ENCODE measurements at regions not wholly inside any gene's neighbourhood (a gene's known extent, or its start where the extent isn't known, plus 50 kb on each side); places are given as distances from the start of the nearest gene placed in this dataset.
"Not testable (repeated sequence)": the region's sequence is repeated elsewhere in the genome, so short reads cannot be mapped to it uniquely, and the experiment has no call there.

DNA sequence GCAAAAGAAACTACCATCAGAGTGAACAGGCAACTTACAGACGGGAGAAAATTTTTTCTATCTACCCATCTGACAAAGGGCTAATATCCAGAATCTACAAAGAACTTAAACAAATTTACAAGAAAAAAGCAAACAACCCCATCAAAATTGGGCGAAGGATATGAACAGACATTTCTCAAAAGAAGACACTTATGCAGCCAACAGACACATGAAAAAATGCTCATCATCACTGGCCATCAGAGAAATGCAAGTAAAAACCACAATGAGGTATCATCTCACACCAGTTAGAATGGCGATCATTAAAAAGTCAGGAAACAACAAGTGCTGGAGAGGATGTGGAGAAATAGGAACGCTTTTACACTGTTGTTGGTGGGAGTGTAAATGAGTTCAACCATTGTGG is 206.6 kb upstream of the HTR1E start:
- DNase-seq, result not testable (repeated sequence)

- no peak for DNase-seq
Measured at GRCh38 chr6:86730216-86730615, 207.1 kb upstream of the HTR1E start.

- no peak for DNase-seq
Measured at GRCh38 chr6:86728976-86729375, 208.4 kb upstream of the HTR1E start.

DNA sequence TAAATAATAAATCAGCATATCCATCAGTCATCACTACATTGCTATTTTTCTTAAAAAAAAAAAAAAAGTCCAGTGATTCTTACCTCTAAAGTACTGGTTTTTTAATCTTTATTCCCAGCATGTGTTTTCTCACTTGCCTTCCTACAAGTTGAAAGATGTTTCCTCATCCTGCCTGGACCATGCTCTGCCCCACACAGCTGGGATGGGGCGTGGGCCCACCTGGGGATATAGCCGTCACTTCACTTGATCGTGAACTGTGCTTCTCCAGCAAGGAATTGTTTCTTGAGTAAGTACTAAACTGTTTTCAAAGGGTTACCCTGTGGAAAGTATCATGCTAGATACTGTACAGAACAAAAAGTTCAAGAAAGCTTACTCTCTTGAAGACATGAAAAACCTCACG is 212.6 kb upstream of the HTR1E start:
- DNase-seq, result no peak

GRCh38 chr6:86723729-86724128 is 213.6 kb upstream of the HTR1E start:
- no peak for DNase-seq

- DNase-seq, result no peak
Measured at GRCh38 chr6:86723151-86723550, 214.2 kb upstream of the HTR1E start.

DNA sequence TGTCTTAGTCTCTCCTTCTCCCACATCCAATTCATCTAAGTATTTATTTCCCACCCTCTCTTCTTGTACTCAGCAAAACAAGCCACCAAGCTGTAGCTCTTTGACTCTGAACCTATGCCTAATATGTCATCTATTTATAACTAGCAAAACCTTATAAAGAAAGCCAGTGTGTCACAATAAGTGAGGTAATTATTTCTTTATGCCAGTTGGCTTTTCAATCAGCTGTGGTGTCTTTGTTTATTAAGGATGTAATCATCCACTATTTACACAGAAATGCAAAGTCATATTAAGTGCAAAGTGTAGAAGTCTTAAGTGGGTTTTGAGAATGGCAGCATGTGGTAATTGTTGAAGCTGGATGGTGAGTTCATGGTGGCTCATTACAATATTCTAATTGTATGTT is 215.2 kb upstream of the HTR1E start:
- no peak for DNase-seq

GRCh38 chr6:86715676-86716075 is 221.7 kb upstream of the HTR1E start:
- DNase-seq, result no peak

DNA sequence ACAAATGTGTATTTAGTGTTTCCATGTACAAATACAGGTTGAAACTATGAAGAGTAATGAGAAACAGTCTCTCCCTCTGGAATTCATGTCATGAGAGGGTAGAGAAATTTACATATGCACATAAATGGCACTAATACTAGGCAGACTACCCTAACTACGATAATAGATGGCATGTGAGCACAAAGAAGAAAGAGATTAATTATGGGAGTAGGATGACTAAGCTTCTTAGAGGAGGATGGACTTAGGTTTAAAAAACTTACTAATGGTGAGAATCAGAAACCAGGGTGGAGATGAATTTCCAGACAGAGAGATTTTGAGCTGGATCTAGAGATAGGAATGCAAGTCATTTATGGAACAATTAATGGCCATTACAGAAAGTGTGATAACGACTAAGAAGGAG is 225.3 kb upstream of the HTR1E start:
- no peak for DNase-seq

GRCh38 chr6:86707545-86708120 is 229.7 kb upstream of the HTR1E start:
- DNase-seq, result no peak

DNA sequence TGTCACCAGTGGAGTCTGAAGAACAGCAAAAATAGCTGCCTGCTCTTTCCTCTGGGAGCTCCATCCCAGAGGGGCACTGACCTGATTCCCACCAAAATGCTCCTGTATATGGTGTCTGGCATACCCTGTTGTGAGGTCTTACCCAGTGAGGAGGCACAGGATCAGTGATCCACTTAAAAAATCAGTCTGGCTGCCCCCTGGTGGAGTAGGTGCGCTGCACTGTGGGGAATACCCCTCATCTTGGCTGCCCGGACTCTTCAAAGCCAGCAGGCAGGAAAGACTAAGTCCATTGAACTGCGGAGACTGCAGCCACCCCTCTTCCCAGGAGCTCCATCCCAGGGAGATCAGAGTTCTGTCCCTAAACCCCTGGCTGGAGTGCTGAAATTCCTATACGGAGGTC is 230.9 kb upstream of the HTR1E start:
- DNase-seq, result no peak

DNA sequence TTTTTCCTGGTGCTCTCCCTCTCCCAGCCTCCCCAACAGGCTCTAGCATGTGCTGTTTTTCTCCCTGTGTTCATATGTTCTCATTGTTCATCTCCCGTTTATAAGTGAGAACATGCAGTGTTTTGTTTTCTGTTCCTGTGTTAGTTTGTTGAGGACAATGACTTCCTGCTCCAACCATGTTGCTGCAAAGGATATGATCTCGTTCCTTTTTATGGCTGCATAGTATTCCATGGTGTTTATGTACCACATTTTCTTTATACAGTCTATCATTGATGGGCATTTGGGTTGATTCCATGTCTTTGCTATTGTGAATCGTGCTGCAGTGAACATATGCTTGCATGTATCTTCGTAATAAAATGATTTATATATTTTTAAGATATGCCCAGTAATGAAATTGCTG is 236.1 kb upstream of the HTR1E start:
- not testable (repeated sequence) for DNase-seq

DNA sequence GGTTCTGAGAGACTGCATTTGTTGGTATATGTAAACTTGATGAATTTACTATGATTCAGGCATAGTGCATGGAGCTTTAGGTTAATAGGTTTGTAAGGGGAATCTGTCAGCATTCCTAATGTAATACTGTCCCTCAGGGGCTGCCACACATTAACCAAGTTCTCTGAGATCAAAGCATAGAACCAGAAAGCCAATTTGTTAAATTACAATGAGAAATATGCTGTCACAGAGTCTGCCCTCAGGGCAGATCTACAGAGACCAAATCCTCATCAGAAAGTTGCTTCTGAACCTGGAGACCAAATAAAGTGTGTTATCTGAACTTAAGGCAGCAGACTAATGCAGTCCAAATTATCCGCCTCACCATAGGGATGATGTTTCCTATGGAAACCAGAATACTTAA is 250.8 kb upstream of the HTR1E start:
- no peak for DNase-seq

DNA sequence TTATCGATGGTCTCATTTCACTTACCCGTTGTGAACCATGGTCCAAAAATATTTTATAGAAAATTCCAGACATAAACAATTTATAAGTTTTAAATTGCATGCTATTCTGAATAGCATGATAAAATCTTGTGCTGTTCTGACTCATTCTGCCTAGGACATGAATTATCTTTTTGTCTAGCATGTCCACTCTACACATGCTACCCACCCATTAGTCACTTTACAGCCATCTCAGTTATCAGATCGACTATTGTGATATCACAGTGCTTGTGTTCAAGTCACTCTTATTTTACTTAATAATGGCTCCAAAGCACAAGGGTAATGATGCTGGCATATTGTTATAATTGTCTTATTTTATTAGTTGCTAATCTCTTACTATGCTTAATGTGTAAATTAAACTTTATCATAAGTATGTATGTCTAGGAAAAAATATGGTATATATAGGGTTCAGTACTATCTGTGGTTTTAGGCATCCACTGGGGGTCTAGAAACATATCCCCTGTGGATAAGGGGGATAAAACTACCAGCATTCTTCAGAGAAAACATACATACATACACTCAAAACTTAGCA is 252.0 kb upstream of the HTR1E start:
- no peak for DNase-seq

DNA sequence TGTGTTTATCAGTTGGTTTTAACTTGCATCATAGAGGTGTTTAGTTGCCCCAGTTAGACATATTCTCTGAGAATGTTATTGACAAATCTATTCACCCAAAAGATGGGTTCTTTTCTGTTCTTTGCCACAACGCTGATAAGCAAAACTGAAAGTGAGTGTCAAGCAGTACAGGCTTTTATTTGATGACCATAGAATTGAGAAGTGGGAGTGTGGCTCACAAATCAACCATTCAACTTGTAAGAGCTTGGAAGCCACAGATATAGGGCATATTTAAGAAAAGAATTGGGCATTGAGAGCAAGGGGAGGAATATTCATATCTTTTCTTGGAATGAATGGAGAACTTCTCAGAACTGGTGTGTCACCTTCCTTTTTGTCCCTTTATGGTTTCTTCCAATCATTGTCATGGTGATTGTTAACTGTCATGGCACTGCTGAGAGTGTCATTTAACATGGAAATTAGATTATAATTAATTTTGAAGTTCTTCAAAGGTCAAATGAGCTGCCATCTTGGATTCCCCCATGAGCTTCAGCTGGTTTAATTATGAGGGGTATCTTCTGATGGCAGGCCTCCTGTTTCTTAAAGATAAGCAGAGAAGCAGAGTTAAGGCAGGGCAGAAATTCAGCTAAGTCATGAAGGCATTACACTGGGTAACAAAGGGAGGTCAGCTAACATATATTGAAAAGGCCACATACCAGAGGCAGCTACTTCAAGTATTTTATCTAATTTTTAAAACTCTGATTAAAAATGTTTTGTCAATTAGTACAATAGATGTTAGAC is 254.0 kb upstream of the HTR1E start:
- no peak for DNase-seq

DNA sequence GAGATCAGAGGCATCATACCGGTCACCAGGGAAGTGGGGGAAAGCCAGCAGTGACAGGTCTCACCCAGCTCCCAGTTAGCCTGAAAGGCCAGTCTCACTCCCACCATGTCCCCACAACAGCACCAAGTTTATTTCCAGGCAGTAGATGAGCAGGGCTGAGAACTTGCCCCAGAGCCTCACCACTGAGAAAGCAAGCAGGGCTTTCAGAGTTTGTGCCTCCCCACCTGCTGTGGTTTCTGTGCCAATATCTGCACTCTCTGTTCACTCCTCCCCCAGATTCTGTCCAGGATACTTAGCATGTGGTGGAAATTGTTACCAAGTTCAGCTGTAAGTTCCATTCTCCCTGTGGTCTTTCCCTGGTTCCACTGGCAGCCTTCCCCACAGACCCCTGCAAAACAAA is 255.0 kb upstream of the HTR1E start:
- no peak for DNase-seq

- not testable (repeated sequence) for DNase-seq
Measured at GRCh38 chr6:86681140-86681539, 256.2 kb upstream of the HTR1E start.

DNA sequence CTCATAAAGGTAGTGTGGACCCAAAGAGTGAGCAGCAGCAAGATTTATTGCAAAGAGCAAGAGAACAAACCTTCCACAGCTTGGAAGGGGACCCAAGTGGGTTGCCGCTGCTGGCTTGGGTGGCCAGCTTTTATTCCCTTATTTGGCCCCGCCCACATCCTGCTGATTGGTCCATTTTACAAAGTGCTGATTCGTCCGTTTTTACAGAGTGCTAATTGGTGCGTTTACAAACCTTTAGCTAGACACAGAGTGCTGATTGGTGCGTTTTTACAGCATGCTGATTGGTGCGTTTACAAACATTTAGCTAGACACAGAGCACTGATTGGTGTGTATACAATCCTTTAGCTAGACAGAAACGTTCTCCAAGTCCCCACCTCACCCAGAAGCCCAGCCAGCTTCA is 265.2 kb upstream of the HTR1E start:
- DNase-seq, result not testable (repeated sequence)

- DNase-seq, result no peak
Measured at GRCh38 chr6:86657192-86657591, 280.1 kb upstream of the HTR1E start.

GRCh38 chr6:86629123-86629522 is 308.2 kb upstream of the HTR1E start:
- no peak for DNase-seq

DNA sequence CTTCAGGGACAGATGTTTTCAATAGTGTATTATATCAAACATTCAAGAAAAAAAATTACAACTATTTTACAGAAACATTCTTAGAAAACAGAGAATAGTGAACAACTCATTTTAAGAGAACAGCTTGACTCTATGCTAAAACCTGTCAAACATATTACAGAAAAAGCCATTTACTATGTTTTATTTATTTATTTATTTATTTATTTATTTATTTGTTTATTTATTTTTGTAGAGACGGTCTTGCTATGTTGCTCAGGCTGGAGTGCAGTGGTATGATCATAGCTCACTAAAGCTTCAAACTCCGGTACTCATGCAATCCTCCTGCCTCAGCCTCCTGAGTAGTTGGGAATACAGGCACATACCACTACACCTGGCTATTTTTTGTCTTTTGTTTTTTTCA is 317.9 kb upstream of the HTR1E start:
- no peak for DNase-seq

DNA sequence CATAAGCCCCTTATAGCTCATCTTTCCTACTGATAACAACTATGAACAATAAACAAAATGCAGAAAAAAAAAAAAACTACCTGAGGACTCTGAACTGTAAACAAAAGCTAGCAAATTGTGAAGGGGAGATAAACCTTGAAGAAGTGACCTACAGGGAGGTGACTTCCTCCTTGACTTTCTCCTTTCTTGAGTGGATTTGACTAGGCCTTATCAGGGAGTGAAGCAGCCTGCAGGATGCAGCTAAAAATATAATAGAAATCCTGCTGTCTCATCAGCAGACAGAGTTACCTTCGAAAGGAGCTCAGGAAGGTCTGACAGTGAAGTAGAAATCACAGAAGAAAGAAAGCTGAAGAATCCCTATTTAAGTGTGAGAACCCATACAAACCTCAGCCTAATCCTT is 322.0 kb upstream of the HTR1E start:
- no peak for DNase-seq

DNA sequence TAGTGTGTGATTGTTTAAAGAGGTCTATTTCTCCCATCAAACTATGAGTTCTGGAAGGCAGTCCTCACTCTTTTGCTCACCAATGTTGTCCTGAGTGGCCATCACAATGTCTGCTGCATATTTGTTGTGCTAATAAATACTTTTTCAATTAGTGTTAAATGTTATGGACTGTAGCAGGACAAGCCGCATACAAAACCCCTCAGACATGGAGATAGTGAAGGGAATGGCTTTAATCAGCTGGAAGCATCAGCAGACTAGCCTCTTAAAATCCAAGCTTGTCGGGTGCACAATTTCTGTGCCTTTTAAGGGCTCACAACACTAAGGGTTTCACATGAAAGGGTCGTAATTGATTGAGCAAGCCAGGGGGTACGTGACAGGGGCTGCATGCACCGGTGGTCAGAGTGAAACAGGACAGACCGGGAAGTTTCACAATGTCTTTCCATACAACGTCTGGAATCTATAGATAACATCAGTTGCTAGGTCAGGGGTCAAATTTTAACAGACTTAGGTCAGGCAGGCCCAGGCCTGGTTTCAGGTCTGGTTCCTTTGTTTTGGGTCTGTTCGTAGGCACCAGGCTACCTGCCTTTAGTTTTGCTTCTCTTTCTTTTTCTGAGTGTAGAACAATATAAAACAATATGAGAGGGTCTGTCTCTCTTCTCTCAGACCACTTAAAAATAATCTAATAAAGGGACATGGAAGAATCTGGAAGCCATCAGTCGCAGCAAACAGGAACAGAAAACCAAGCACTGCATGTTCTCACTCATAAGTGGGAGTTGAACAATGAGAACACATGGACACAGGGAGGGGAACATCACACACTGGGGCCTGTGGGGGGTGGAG is 327.6 kb upstream of the HTR1E start:
- DNase-seq, result no peak

DNA sequence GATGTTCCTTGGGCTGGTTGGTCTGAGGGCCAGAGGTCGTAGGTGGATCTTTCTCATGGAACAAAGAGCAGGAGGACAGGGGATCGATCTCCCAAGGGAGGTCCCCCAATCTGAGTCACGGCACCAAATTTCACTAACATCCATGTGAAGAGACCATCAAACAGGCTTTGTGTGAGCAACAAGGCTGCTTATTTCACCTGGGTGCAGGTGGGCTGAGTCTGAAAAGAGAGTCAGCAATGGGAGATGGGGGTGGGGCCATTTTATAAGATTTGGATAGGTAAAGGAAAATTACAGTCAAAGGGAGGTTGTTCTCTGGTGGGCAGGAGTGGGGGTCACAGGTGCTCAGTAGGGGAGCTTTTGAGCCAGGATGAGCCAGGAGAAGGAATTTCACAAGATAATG is 334.0 kb upstream of the HTR1E start:
- not testable (repeated sequence) for DNase-seq

All from NCI-H187 treated with DMSO at 0.1 percent for 48 hours (cell line).